Stimulated activated CD4-positive, alpha-beta T cell treated with anti-CD3 and anti-CD28 coated beads, Interleukin-12 subunit alpha, Interleukin-12 subunit beta, amount 100 ng/mL, for 4 hours (primary cell): ENCODE measurements at regions not wholly inside any gene's neighbourhood (a gene's known extent, or its start where the extent isn't known, plus 50 kb on each side); places are given as distances from the start of the nearest gene placed in this dataset.
"Not testable (repeated sequence)": the region's sequence is repeated elsewhere in the genome, so short reads cannot be mapped to it uniquely, and the experiment has no call there.

ENCODE experiments used
- DNase-seq: peaks from one replicate; pipeline ENCODE4 v3.0.0-alpha.2; 2020

DNA sequence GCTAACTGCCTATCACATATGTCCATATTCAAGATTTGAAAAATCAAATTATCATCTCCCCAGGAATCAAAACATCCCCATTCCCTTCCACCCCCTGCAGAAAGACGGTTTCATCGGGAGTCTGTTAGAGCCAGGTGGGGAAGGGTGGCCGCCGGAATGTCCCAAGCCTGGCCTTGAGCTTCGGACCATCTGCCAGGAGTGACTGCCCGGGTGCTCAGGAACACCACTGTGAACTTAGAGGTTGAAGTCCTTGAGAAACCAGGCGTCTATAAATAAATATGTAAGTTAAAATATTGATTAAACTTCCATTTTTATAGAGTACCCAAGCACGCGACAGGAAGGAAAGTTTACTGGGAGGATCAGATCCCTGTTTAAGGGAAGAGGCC lies 250.8 kb downstream of the DLL1 start:
- DNase-seq: no peak

DNA sequence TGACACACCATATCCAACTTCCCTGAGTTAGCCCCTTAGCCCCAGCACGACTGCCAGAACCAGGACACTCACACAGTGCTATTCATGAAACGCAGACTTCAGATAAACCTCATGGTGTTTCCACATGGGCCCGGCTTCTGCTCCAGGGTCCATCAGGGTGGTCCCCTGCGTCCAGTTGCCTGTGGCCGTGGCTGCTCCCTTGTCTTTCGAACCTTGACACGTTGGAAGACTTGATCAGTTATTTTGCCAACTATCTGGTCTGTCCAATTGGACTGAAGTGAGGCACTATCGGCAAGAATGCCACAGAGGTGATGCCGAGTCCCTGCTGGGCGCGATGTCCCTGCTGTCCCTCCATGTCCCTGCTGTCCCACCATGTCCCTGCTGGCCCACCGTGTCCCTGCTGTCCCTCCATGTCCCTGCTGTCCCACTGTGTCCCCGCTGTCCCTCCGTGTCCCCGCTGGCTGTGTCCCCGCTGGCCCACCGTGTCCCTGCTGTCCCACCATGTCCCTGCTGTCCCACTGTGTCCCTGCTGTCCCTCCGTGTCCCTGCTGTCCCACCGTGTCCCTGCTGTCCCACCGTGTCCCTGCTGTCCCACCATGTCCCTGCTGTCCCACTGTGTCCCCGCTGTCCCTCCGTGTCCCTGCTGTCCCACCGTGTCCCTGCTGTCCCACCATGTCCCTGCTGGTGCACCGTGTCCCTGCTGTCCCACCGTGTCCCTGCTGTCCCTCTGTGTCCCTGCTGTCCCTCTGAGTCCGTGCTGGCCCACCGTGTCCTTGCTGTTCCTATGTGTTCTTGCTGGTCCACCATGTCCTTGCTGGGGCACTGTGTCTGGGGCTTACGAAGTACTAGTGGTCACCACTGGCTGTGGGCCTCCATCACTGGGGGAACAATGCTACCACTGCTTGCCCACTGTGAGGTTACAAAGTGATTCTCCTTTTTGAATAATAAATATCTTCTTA lies 251.4 kb downstream of the DLL1 start:
- no peak for DNase-seq

DNA sequence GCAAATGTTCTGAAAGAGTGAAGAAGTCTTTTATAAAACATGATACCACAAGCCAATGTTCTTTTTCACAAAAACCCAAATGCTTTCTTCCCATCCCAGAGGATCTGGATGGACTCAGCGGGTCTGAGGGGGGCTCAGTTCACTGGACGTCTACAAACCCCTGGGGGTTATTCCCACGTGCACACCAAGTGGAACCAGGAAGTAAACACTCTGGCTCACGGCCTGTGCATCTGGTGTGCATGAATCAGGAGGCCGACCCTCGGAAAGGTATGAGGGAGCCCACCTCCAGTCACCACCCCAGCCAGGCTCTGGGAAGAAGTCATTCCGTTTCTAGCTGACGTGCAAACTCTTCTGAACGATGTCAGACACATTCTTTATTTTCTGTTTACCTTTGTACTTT lies 252.2 kb downstream of the DLL1 start:
- no peak for DNase-seq

DNA sequence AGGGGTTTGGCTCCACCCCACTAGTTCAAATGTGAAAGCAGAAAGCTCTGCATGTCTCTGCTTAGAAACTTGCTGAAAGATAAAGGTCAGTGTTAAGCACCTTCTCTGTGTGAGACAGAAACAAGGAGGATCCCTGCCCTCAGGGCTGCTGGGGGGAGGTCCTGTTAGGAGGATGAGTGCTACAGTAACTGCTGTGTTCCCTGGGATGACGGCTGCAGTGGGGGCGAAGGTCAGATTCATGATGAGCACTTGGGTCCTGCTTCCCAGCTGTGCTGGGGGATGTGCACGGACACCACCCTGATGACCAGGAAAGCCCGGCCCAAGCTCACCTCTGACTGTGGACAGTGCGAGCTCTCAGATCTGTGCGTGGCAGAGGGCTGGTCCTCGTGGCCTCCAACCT lies 252.6 kb downstream of the DLL1 start:
- DNase-seq: no peak

DNA sequence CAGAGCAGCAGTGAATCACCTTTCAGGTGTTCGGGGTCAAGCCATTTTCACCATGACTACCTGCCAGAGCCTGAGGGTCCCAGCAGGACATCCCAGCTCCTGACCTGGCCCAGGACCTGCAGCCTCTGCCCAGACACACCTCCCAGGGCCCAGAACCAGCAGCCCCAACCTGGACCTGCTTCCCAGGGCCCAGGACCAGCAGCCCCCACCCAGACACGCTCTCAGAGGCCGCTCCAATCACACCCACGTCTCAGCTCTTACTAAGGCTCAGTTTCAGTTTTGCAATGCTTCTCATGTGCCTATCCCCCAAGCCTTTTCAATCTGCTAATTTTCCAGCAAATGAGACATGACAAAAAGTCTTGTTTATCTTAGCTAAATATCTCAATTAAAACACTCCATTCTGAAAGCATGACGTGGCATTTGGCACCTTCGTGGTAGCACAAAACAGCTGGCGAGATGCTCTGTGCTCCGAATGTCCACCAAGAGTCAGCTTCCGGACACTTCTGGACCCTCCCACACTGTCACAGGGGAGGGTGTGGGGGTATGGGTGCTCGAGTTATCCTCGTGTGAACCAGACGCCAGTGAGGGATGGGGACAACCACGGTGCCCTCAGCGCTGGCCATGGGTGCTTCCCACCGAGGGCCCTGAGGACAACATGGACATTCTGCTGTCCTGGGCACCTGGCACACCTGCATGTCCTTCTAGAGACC lies 253.2 kb downstream of the DLL1 start:
- DNase-seq: no peak

DNA sequence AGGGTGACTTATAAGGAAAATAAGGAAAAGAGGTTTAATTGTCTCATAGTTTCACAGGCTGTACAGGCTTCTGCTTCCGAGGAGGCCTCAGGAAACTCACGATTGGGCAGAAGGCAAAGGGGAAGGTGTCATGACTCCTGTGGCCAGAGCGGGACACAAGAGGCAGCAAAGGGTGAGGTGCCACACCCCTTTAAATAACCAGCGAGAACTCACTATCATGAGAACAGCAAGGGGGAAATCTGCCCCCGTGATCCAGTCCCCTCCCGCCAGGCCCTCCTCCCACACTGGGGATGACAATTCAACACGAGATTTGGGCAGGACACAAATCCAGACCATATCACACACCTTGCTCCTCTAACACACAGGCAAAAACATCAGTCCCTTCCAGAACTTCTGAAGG lies 254.0 kb downstream of the DLL1 start:
- DNase-seq: no peak

DNA sequence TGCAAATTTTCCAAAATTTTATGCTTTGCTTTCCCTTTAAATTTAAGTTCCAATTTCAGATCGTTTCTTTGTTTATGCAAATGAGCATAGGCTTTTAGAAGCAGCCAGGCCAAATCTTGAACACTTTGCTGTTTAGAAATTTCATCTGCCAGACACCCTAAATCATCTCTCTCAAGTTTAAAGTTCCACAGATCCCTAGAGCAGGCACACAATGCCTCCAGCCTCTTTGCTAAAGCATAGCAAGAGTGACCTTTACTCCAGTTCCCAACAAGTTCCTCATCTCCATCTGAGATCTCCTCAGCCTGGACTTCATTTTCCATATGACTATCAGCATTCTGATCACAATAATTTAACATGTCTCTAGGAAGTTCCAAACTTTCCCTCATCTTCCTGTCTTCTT lies 254.5 kb downstream of the DLL1 start:
- DNase-seq: not testable (repeated sequence)

DNA sequence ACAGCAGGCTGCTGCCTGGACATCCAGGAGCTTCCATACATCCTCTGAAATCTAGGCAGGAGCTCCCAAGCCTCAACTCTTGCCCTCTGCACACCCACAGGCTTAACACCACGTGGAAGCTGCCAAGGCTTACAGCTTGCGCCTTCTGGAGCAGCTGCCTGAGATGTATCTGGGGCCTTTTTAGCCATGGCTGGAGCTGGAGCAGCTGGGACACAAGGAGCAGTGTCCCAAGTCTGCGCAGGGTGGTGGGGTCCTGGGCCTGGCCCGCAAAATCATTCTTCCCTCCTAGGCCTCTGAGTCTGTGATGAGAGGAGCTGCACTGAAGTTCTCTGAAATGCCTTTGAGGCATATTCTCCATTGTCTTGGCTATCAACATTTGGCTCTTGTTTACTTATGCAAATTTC lies 255.0 kb downstream of the DLL1 start:
- no peak for DNase-seq

DNA sequence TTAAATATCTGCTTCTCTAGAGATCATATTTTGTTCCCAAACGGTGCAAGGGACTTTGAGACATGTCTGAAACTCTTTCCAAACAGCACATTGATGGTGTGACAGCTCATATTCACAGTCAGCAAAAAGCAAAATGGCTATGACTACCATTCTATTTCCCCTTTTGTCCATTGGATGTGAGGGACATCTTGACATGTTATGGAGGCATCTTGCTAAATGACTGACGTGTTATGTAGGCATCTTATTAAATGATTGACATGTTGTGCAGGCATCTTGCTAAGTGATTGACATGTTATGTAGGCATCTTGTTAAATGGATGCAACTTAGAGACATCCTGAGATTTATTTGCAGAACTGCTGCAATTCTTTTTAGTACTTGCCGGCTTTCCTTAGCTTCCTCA lies 255.8 kb downstream of the DLL1 start:
- no peak for DNase-seq

DNA sequence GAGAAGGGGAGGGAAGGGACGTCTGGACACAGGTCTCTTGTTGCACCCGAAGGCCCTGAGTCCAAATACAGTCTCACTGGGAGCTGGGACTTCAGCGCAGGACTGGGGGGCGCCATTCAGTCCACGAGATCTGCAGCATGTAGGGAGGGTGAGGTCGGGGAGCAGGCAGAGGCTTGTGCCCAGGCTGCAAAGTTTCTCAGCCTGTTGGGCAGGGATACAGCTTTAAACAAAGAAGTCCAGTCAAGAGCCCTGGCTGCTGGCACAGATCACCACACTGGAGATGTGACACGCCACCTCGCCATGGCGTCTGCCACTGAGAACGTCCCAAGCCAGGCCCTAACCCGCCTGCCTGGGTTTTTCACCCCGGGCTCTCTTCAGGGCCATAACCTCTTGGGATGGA lies 256.6 kb downstream of the DLL1 start:
- no peak for DNase-seq

DNA sequence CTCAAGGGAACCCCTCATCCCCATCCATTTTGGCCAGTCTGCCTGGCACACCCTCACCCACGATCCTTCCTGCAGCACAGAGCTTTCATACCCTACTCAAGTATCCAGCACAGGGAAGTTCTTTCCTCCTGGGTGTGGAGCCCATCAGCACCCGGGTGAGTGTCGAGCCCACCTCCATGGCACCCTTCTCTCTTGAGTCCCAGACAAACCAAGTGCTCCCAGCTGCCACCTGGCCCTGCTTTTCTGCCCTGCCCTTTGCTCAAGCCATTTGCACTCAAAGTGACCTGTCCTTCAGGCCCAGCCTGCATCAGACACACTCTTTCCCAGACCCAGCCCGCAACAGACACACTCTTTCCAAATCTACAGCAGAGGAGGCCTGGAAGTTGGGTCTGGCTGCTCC lies 257.2 kb downstream of the DLL1 start:
- no peak for DNase-seq

DNA sequence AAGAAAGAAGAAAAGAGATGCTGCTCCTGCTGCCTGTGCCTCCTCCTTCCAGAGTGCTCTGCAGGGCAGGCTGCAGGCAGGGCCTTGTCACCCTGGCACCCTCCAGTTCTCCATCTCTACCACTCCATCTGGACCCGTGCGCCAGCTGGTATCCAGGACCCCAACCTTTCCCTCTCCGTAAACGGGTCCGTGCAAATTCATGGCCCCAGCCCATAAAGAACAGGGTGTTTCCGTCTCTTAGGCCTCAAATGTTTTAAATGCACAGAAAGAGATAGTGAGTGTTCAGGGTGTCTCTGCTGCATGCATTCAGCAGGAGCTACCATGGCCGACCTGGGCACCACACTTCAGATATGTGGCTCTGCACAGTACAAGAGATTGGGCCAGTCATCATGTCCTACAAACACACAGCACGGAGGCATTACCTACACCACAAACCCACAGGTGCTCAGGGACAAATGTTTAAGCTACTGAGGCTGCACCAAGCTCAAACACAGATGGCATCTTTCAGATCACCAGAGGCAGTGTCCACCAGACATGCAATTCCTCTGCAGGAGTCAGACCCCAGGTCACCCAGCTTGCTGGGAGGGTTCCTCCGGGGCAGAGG lies 258.1 kb downstream of the DLL1 start:
- DNase-seq: no peak

DNA sequence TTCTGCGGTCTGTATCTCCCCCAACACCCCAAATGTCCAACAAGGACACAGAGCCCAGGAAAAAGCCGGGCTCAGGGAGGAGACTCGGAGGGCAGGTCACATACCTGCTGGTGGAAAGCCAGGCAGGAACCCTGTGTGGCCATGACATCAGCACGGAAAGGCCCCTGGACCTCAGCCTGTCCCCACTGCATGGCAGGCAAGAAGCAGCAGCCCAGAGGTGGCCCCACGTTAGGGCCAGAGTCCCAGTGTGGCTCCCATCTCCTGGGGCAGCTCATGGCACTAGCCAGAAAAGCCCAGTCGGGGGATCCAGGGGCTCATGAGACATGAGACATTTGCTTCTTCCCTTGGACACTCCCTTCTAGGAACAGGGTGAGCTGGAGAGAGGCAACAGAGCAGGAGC lies 258.7 kb downstream of the DLL1 start:
- no peak for DNase-seq

DNA sequence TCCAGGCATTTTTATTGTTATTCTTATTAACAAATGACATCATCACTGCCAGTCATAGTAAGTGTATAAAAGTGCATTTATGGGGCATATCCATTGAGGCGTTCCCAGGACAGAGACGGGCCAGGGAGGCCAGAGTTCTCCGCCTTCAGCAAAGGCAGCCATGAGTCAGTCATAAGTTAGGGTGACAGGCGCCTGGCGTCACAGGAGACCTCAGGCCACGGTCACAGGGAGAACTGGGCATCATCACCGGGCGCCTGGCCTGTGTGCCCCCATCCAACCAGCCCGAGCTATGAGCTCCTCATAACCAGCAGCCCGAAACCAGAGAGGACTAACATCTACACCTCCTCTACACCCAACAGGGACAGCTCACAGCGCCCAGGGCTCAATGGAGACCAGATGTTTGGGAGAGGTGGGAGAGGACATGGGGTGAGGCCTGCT lies 259.2 kb downstream of the DLL1 start:
- no peak for DNase-seq

DNA sequence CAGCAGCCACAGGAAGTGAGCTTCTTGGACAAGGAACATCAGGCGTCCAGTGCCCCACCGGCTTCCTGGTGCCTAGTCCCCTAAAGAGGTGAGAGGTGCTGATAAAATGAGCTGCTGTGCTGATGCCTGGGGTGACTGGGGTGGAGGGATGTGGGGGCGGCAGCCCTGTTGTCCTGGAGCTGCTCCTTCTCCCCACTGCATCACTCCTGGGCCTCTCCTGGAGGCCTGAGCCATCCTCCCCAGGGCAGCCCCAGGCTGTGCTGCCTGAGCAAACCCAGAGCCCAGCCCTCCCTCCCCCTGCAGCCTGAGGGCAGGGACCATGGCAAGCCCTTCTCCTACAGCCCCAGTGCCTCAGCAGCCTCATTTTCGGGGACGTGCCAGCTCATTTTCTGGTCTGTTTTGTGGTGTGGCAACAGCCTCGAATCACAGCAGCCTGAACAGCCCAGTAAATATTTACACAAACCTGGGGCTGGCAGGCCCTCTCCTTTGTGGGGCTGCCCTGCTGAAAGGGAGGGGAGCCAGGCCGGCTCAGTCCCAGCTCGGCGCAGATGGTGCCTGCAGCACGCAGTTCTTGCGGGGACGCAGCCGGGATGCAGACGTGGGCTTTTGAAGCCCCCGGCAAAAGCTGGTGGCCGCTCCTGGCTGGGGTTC lies 259.9 kb downstream of the DLL1 start:
- DNase-seq: no peak

DNA sequence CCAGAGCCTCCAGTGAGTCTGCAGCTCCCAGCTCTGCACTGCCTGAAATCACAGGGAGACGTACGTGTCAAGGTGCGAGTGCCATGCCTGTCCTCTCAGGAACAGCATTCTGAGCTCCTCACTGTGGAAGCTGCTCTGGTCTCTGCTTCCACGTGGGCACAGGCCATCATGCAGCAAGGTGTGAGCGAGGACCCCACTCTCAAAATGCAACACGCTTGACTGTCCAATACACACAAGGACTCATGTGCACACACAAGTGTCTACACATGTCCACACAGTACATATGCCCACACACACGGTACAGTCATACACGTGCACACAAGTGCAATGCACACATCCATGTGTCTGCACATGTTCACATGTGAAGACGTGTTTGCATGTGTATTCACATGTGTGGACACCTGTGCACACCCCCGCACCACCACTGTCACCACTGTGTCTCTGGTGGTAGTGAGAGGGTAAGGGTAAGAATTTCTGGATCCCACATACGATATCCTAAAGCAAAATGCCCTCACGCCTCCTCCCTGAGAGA lies 260.5 kb downstream of the DLL1 start:
- DNase-seq: no peak

DNA sequence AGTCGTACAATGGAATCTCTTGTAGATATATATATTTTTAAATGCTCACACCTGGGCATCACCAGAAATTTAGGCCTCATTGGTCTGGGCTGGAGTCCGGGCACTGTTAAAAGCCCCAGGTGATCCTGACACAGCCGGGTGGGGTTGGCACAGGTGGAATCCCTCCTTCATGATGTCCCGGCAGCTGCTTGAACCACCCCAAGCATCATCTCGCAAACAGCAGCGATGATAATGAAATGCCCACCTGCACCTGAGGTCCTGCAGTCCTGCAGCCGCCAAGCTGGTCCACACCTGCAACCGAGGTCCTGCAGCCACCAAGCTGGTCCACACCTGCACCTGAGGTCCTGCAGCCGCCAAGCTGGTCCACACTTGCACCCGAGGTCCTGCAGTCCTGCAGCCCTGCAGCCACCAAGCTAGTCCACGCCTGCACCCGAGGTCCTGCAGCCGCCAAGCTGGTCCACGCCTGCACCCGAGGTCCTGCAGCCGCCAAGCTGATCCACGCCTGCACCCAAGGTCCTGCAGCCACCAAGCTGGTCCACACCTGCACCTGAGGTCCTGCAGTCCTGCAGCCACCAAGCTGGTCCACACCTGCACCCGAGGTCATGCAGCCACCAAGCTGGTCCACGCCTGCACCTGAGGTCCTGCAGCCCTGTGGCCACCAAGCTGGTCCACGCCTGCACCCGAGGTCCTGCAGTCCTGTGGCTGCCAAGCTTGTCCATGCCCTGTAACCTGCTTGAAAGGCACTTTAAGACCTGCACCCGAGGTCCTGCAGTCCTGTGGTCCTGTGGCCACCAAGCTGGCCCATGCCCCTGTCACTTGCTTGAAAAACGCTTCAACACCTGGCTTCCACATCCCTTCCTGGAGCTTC lies 261.2 kb downstream of the DLL1 start:
- DNase-seq: no peak

DNA sequence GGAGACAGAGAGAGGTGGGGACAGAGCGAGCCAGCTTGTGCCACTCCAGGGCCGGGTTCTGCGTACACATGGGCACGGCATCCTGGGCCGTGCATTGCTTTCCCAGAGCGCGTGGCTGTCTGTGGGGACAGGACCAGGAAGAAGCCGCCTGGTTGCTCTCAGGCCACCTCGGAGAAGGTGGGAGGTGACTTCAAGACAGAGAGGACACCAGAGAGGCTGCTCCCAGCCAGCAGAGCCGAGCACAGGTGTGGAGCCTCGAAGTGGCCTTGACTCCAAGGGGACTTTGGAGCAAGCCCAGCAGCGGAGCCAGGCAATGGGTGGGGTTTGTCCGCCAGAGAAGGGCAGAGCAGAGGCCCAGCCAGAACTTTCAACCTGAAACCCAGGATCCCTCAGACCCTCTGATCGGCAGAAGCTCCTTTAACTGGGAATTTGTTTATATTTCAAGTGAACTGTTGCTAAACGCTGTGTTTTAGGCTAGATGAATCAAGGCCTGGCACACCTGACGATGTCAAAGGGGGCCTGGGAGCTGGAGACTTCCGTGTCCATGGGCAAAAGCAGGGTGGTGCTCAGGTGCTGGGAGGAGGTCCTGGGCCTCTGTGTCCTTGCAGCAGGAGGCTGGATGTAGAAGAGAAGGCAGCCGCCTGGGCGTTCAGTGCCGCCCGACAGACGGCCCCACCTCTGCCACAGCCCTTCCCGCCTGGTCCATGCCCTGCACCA lies 262.1 kb downstream of the DLL1 start:
- no peak for DNase-seq

DNA sequence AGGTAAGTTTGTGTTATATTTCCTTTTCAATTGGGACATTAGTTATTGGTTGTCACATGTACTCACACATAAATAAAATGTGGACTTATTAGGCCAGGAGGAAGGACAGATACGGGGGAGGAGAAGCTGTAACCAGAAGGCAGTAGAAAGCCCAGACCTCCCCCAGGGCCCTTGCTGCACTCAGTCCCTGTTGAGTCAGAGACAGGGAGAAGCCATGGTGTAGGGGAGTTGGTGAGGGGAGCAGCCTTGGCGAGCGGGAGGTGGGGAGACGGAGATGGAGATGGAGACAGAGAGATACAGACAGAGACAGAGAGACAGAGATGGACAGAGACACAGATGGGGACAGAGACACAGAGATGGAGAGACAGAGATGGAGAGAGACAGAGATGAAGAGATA lies 263.2 kb downstream of the DLL1 start:
- no peak for DNase-seq

DNA sequence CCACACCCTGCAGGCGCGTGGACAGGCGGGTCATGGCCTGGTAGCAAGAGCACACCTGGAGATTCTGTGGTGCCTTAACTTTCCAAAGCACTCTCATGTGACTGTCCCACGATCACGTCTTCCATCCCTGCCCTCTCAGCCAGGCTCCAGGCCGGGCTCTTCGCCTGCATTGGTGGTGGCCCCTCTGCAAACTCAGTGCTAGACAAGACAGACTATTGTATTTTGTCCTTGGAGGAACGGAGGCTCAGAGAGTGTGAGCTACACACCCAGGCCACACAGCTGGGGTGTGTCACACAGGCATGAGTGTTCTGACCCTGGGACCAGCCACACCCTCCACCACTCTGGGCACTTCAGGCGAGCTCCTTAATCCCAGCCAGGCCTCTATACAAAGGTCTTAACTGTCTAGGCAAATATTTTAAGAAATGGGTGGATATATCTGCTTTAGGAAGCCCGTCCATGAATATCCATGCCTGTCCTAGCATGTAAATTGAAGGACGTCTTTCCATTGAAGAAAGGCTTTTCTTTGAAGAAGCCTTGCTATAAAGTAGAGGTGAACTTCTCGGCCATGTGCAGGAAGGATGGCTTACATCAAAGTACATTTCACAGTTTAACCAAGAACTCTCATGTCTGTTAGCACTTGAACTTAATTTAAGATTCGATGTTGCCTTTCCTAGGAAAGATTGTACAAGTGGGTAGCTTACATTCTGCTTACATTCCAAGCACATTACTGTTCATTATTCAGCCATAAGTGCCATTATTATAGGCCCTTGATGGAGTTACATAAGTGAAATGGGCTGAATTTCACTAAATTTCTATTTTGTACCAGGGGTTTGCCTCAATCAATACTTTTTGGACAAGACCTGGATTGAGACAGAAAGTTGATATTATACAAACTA lies 263.9 kb downstream of the DLL1 start:
- no peak for DNase-seq
